Smooth muscle cell (in vitro differentiated cells): ENCODE measurements at regions not wholly inside any gene's neighbourhood (a gene's known extent, or its start where the extent isn't known, plus 50 kb on each side); places are given as distances from the start of the nearest gene placed in this dataset.

Experiments used
- DNase-seq: peaks from one replicate; lab custom pipeline; 2025; ENCODE audit not compliant: unreplicated experiment; lab: John Stamatoyannopoulos, UW
- H2AFZ ChIP-seq: fragments of 200-600 bp; sonication (generic); 2 replicates; pipeline ENCODE4 v1.6.0; 2016; ENCODE audit warnings: antibody characterized with exemption, low read depth, mild to moderate bottlenecking
- H3F3A ChIP-seq: fragments of 200-600 bp; sonication (generic); 2 replicates; pipeline ENCODE4 v1.6.0; 2017; ENCODE audit warnings: antibody characterized with exemption, low read depth
- H3K27ac ChIP-seq: fragments of 200-600 bp; sonication (generic); 2 replicates; pipeline ENCODE4 v1.5.1; 2016; ENCODE audit warnings: low read depth, mild to moderate bottlenecking
- H3K27me3 ChIP-seq: fragments of 200-600 bp; sonication (generic); 2 replicates; pipeline ENCODE4 v1.6.1; 2016; ENCODE audit warnings: low read depth, mild to moderate bottlenecking
- H3K36me3 ChIP-seq: fragments of 200-600 bp; sonication (generic); 2 replicates; pipeline ENCODE4 v1.5.1; 2016; ENCODE audit warnings: low read depth
- H3K4me1 ChIP-seq: fragments of 200-600 bp; sonication (generic); 2 replicates; pipeline ENCODE4 v1.5.1; 2016; ENCODE audit warnings: low read depth
- H3K4me2 ChIP-seq: fragments of 200-600 bp; sonication (generic); 2 replicates; pipeline ENCODE4 v1.6.0; 2016; ENCODE audit warnings: mild to moderate bottlenecking
- H3K4me3 ChIP-seq: fragments of 200-600 bp; sonication (generic); 2 replicates; pipeline ENCODE4 v1.5.1; 2016; ENCODE audit warnings: mild to moderate bottlenecking
- H3K79me2 ChIP-seq: fragments of 200-600 bp; sonication (generic); 2 replicates; pipeline ENCODE4 v1.6.0; 2016; ENCODE audit warnings: low read depth, mild to moderate bottlenecking
- H3K9ac ChIP-seq: fragments of 200-600 bp; sonication (generic); 2 replicates; pipeline ENCODE4 v1.6.0; 2016; ENCODE audit warnings: low read depth
- H3K9me3 ChIP-seq: fragments of 200-600 bp; sonication (generic); replicated peaks from 2 replicates; pipeline ENCODE4 v1.5.1; 2016; ENCODE audit warnings: low read depth
- H4K20me1 ChIP-seq: fragments of 200-600 bp; sonication (generic); 2 replicates; pipeline ENCODE4 v1.6.0; 2016; ENCODE audit warnings: low read depth
- WGBS: methylation state at CpG from one replicate; pipeline ENCODE4 v1.1.7; 2016; ENCODE audit warnings: low lambda C conversion rate; 5-methylcytosine and 5-hydroxymethylcytosine counted together
- TF ChIP-seq, protein P1 (sequence below): fragments of 200-600 bp; sonication (generic); IDR thresholded peaks from 2 replicates; pipeline ENCODE4 v1.5.1; 2017; ENCODE audit warnings: borderline replicate concordance, mild to moderate bottlenecking, antibody characterized with exemption; ENCODE audit not compliant: insufficient read depth, poor library complexity, severe bottlenecking

- peak overlapping the region; percentile 92 for H3K27ac ChIP-seq
- H3K4me2 ChIP-seq = peak overlapping the region; percentile 66
- DNase-seq = no peak
- TF ChIP-seq, protein P1, sequence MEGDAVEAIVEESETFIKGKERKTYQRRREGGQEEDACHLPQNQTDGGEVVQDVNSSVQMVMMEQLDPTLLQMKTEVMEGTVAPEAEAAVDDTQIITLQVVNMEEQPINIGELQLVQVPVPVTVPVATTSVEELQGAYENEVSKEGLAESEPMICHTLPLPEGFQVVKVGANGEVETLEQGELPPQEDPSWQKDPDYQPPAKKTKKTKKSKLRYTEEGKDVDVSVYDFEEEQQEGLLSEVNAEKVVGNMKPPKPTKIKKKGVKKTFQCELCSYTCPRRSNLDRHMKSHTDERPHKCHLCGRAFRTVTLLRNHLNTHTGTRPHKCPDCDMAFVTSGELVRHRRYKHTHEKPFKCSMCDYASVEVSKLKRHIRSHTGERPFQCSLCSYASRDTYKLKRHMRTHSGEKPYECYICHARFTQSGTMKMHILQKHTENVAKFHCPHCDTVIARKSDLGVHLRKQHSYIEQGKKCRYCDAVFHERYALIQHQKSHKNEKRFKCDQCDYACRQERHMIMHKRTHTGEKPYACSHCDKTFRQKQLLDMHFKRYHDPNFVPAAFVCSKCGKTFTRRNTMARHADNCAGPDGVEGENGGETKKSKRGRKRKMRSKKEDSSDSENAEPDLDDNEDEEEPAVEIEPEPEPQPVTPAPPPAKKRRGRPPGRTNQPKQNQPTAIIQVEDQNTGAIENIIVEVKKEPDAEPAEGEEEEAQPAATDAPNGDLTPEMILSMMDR = no peak
- peak overlapping the region; percentile 63 for H3K9ac ChIP-seq
- H3K36me3 ChIP-seq = no peaks in the 10 kb centered on the region
- no peaks in the 10 kb centered on the region for H3K4me1 ChIP-seq
- no peaks in the 10 kb centered on the region for H3K79me2 ChIP-seq
- no peaks in the 10 kb centered on the region for H3K9me3 ChIP-seq
- peaks cover 8% of the 10 kb centered on the region for H3F3A ChIP-seq
- peaks cover 20% of the 10 kb centered on the region for H3K27me3 ChIP-seq
- no peak overlapping the region for H2AFZ ChIP-seq
- H3K4me3 ChIP-seq = no peak overlapping the region
- no peaks in the 10 kb centered on the region for H4K20me1 ChIP-seq
- 47% methylated on average over 4 of the region's 4 CpGs for WGBS
Measured at GRCh38 chr1:240000634-240001033, 91.0 kb upstream of the FMN2 start.

DNA sequence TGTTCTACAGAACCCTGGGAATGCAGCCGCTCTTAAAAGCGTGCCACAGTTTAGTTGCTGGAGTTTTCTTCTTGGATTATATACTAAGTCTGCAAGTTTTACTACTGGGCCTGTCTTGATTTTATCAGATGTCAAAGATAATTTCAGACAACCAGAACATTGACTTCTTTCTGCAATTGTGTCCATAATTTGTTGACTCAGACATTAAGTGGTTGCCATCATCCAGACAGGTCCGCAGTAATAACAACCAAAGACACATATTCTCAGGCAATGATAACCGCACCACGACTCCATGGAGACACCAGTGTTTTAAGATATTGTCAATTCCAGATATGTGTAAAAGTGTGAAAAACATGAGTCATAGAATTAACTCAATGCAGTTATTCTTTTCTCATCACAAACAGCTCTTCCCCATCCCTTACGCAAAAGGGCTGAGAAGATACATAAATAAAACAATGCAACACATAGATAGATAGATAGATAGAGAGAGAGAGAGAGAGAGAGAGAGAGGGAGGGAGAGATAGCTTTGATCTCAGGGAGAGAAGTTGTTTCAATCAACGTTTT is 90.4 kb upstream of the FMN2 start:
- no peak overlapping the region for H2AFZ ChIP-seq
- H3K9ac ChIP-seq = peak overlapping the region; percentile 63
- WGBS = 17% methylated on average over 7 of the region's 7 CpGs
- H4K20me1 ChIP-seq = no peaks in the 10 kb centered on the region
- TF ChIP-seq, protein P1 = no peak
- no peaks in the 10 kb centered on the region for H3K9me3 ChIP-seq
- peak overlapping the region; percentile 92 for H3K27ac ChIP-seq
- DNase-seq = no peak
- H3K36me3 ChIP-seq = no peaks in the 10 kb centered on the region
- H3F3A ChIP-seq = peaks cover 8% of the 10 kb centered on the region
- H3K4me3 ChIP-seq = no peak overlapping the region
- H3K79me2 ChIP-seq = no peaks in the 10 kb centered on the region
- peaks cover 20% of the 10 kb centered on the region for H3K27me3 ChIP-seq
- H3K4me1 ChIP-seq = no peaks in the 10 kb centered on the region
- H3K4me2 ChIP-seq = peak overlapping the region; percentile 66

DNA sequence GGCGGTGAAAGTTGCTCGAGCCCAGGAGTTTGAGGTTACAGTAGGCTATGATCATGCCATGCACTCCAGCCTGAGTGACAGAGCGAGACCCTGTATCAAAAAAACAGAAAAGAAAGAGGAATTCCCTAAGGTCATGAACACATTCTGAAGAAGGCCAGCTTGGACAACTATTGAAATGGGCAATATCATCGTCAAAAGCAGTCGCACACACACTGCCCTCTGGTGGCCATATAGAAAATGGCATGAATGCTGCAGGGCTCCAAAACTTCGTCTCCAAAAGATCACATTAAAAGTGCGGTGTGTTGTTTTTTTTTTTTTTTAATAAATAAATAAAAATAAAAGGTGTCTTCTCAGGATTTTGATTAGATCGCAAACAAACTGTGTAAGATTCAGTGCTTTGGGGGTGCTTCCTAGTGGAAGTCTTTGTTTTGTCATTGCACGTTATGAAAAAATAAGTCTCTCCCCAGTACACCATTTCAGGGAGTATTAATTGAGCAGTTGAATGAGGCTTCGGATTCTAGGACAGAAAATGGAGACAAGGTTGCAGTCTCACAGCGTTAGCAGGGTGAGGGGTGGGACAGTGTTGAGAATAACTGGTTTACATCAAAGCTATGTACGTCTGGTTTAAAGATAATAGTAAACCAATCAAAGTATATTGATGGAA is 87.5 kb upstream of the FMN2 start:
- Histone ChIP-seq H3K4me1 (no peaks in the 10 kb centered on the region), H3K4me2 (no peak overlapping the region), H2AFZ (no peak overlapping the region), H3K27me3 (no peaks in the 10 kb centered on the region), H3F3A (no peaks in the 10 kb centered on the region), H3K27ac (no peak overlapping the region), H3K36me3 (no peaks in the 10 kb centered on the region), H4K20me1 (no peaks in the 10 kb centered on the region), H3K4me3 (no peak overlapping the region), H3K79me2 (no peaks in the 10 kb centered on the region), H3K9ac (no peak overlapping the region), H3K9me3 (no peaks in the 10 kb centered on the region)
- TF ChIP-seq, protein P1 = peak; percentile 79
- WGBS = 71% methylated on average over 12 of the region's 12 CpGs
- DNase-seq = no peak
